Activated CD4-positive, CD25-positive, alpha-beta regulatory T cell treated with anti-CD3 and anti-CD28 coated beads, Interleukin-2, amount 50 U/mL, for 24 hours (primary cell): ENCODE measurements at regions not wholly inside any gene's neighbourhood (a gene's known extent, or its start where the extent isn't known, plus 50 kb on each side); places are given as distances from the start of the nearest gene placed in this dataset.
"Not testable (repeated sequence)": the region's sequence is repeated elsewhere in the genome, so short reads cannot be mapped to it uniquely, and the experiment has no call there.

Experiments used
- ATAC-seq, 2 donors: fragments of 150-1000 bp; cut with Tn5 transposase; one replicate each; pipeline ENCODE4 v1.10.0; 2021; ENCODE audit warnings: mild to moderate bottlenecking in 1 of 2, moderate library complexity in 1 of 2

DNA sequence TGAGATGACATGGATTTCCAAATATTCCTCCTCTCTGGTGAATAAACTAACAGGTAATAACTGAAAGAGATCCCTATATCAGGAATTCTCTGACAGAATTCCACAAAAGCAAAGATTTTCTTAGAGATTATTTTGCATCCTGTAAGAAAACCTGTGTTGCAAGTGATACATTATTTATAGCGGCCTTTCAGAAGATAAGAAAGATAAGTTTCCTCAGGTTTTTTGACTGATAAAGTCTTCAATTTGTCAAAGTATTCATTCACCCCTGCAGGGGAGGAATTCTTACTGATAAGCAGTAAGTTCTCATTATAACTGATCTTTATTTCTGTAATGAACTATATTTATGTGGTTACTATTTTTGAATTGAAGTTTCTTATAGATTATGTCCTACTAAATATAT, 554.0 kb downstream of the ARL4A start:
- no peak for ATAC-seq

DNA sequence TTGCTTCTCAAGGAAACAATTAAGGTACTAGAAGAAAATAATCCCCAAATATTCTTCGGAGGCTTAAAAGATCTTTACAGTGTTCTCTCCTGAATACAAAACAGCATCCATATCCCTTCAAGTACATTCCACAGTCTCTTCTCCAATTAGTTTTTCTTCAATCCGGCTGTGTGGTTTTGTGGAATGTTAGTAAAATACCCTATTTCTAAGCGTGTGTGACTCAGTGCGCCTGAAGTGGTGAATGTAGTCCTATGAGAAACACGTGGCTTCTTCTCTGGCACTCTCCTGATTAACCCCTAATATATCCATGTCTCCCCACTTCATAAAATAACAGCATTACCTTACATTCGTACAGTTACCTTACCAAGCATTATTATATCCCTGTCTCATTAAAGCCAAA, 570.2 kb downstream of the ARL4A start:
- ATAC-seq, result no peak

DNA sequence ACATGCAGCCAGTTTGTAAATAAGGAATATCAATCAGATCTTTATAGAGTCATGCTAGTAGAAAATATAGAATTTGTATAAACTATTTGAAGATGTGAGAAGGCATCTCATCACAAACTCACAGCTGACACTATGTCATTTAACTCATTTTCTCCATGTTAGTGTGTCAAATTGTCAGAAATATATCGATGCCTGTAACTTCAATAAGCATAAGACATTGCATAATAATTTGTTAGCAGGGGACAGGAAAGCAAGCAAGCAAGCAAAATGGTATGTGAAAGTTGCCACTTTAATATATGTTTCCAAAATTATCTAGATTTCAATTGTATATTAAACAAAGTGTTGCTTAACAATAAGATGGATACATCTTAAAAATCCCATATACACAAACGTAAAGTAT, 571.0 kb downstream of the ARL4A start:
- ATAC-seq, result no peak

DNA sequence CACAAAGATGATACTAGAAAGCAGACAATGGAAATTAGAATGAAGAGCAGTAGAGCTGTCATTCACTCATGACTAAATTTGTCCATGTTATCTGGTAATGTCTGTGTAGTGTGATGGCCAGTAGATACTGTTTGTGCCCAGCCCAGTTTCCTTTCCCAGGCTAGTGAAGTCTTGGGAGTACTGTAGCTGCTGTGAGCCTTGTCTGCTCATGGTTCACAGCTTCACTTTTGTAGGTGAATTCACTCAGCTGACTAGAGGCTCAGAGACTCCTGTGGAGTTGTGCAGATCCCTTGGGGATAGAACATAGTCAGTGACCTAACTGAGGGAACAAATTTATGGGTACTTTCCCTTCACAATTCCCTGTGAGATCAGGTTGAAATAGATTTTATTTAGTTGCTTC, 572.5 kb downstream of the ARL4A start:
- no peak for ATAC-seq

DNA sequence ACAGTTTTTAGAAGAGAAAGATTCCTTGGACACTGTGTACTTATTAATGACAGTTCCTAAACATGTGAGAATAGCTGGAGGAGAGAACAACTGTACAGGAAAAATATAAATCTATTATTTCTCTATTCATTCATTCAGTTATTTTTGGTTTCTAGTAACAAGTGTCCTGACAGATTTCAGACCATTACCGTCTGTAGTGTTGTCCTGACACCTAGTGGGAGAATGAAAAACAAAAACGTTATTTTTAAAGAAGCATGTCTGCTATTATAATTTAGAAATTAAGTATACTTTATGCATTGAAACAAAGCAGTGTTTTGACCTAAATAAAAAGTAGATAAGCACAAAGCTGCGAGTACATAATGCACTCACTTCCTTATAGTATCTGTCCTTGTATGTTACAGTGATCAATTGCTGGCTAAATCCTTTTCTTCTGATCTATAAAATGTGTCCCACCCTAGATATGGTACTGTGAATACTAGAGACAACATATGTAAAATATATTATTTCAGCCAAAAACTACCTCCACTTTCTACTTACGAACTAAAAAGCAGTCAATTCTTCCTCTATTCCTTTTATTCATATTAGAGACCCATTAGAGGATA, 575.6 kb downstream of the ARL4A start:
- ATAC-seq, result no peak

DNA sequence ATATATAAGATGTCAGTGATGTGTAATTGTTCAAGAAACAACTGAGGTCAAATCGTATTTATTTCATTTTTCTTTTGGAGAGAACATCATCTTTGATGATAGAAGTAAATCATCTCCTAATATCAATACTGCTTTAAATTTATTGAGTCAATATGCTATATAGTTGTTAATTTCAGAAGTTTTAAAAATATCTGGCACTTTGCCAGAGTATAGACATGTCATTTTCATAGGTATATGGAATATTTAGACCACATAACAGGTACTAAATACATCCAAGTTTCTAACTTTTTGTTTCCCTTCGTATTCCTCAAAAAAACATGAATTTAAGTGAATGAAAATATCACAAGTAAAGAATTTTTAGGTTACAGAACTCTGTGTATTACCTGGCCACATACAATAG, 577.8 kb downstream of the ARL4A start:
- ATAC-seq, result no peak

DNA sequence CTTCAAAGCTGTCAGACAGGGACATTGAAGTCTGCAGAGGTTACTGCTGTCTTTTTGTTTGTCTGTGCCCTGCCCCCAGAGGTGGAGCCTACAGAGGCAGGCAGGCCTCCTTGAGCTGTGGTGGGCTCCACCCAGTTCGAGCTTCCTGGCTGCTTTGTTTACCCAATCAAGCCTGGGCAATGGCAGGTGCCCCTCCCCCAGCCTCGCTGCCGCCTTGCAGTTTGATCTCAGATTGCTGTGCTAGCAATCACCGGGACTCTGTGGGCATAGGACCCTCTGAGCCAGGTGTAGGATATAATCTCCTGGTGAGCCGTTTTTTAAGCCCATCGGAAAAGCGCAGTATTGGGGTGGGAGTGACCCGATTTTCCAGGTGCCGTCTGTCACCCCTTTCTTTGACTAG, 586.8 kb downstream of the ARL4A start:
- not testable (repeated sequence) for ATAC-seq

DNA sequence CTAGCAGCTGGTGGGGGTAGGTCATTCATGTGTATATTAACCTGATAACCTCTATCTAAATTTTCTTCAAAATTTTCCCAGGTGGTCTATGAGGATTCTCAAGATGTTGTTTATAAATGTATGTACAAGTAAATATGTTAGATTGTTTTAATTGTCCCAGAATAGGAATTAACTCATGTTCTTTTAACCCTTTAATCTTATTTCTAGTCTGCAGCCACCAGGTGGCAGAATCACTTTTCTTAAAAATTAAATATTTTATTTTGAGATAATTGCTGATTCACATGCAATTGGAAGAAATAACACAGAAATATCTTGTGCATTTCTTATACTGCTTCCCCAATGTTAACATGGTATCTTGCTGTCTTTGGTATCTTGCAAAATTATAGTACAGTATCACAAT, 589.5 kb downstream of the ARL4A start:
- no peak for ATAC-seq

DNA sequence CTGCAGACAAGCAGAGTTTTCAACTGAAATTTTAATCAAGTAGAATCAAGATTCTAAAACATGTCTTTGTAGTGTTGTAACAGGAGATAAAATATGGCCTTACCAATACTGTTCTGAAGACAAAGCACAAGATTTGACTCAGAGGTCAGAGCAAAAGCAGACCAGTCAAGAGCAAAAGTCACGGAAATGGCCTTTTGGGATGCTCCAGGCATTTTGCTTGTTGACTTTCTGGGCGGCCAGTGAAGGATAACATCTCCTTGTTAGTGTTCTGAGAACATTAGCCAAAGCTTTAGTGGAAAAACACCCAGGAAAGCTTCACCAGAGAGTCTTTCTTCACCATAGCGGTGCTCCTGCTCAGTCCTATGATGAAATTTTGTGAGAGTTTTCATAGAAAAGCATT, 590.6 kb downstream of the ARL4A start:
- ATAC-seq, result no peak

DNA sequence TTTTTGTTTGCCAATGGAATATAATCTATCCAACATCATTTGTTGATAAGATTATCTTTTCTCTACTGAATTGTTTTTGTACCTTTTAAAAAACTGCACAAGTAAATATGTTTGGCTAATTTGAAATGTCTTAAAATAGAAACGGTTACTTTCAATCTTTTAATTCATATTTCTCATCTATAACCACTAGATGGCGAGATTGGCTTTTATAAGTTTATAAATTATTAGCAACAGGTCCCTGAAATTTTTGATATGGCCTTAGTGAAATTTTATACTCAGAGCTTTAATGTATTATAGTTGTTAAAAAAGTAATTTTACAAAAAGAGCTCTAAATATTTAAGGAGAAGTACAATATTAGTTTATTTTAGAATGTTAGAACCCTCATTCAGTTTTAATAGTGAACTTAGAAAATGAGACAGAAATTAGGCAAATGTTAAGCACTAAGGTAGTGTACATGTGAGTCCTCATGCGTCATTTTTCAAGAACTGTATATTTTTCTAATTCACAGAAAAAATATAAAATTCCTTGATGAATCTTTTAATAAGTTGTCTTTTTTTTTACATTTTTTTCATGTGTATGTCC, 592.5 kb downstream of the ARL4A start:
- ATAC-seq, result no peak

DNA sequence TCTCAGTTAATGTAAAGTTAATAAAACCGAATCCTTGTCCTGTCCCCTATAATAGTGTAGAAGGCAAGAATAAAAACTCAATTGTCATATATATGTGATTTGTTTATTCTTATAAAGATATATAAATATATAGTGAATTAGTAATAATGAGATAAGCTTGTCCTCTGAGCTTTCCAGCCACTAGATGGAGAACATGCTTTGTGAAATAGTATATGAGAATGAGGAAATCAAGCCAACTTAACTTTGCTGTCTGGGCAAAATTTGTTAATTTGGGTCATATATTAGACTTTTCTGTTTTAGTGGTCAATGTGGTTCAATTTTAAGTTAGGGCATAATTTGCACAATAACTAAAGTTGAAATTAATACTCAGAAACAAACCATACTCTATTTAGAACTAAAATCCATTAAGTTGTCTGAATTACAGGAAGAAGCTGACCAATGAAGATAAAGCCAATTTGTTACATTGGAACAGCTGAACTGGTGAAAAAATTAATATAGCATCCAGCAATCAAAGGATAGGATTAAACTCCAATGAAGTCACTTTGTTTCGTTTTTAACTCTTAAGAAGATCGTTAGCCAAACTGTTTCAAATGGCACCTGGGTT, 595.0 kb downstream of the ARL4A start:
- no peak for ATAC-seq

DNA sequence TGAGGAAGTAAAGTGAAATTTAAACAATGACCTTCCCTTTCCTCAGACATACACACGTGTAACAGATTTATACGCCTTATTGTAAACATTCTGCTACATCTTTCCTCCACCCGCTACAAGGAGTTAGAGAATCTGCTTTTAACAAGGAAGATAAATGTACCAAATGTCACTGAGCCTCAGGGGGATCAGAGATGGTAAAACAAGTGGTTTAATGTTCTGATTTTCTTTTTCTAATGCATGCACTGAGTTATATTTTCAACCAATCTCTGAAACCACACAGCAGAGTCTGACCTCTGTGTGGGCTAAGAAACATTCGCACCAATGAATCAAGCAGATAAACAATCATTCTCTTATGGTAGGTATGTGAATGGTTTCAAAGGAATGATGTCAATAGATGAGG, 599.5 kb downstream of the ARL4A start:
- no peak for ATAC-seq

DNA sequence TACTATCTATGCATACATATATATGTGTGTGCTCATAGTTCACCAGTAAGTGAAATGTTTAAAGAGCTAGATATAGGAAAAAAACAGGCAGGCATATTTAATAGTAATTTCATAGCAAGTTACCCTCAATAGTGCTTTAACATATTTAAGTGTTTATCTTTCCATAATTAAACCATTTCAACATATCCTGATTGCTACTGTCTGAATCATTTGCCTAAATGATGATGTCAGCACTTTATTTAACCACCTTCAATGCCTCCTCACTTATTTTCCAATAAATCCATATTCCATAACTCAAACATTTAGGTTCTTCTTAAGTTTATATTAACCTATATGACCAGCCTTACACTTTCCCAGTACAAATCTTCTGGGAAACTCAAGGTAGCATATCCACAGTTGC, 601.1 kb downstream of the ARL4A start:
- ATAC-seq, result no peak

DNA sequence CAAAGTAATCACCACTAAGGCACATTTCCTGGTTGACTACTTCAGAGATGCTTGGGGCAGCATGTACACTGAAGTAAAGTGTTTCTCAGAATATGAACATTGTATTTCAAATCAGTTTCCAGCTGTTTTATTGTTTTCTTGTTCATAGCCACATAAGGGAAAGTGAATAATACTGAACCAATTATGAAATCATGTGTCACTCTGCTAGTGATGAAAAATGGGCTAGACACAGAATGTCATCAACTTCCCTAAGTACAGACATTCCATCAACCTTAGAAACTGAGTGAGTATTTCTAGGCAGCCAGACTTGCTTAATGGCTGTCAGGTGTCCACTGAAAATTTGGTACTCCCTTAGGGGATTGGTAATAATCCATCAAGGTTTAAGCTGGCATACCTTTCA, 603.5 kb downstream of the ARL4A start:
- ATAC-seq, result no peak

DNA sequence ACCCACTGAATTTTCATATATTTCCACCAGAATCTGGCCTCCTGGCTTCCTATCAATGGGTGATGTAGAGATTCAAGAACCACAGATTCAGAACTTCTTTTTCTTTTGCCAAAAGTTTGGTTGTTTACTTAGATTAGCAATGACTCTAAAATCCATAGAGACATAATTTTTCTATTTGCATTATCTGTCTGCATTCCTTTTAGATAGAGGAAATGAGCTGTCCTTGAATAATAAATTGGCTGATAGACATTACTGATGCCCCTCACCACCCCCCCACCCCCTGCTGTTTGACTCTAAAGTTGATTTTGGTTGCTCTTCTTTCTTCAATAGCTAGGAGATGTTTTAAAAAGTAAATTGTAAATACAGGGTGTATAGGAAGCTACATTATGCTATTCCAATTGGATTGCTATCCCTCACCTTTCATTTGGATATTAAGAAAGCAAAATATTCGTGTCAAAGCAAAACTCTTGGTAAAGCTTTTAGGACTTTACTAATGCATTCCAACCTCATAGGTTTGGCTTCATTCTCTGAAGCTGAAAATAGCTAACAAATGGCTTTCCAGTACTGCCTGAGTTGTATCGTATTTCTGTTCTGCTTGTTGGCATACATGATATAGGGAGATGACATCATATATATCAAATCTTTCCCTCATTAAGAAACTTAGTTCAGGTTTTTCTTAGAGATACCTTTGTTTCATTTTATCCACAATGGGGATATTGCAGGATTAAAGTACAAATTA, 606.0 kb downstream of the ARL4A start:
- ATAC-seq, result no peak

DNA sequence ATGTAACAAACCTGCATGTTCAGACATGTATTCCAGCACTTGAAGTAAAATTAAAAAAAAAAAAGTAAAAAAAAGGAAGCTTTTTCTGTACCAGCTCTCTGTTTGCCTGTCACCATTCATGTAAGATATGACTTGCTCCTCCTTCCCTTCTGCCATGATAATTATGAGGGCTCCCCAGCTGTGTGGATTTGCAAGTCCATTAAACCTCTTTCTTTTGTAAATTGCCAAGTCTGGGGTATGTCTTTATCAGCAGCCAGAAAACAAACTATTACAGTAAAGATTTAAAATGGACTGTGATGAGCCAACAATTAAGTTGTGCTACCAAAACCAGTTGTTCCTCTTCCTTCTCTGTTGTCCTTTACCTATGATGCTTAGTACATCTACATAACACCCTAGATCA, 619.6 kb downstream of the ARL4A start:
- no peak for ATAC-seq

DNA sequence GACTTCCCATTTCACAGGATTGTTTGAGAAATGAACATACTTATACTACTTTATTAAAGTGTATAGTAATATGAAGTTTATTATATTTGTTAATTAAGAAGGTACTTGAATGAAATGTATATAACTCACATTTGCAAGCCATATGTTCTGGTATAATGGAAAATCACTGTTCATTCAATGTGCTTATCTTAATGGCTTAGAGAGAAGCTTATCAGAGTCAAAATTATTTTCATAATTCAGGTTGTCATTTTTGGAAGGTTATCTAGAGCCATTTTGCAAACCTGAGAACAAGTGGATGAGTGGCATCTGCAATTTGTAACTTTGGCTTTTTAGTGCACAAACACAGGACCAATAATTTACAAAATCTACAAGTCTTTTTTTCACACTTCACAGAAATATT, 621.0 kb downstream of the ARL4A start:
- no peak for ATAC-seq

DNA sequence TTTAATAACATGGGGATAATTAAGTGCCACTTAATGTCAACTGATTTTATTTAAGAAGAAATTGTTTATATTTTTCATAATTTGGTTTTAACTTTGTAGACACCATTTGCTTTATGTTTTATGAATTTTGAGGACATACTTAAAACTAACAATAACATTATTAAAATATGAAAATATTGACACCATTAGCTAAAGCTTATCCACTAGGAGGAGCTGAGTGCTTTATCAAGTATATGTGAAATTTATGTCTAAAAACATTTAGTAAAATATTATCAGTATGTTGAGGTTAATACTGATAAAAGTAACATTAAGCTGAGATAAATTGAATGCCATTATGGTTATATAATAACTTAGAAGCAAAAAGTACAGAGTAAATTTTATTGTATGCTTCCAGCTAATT, 622.1 kb downstream of the ARL4A start:
- ATAC-seq, result no peak

DNA sequence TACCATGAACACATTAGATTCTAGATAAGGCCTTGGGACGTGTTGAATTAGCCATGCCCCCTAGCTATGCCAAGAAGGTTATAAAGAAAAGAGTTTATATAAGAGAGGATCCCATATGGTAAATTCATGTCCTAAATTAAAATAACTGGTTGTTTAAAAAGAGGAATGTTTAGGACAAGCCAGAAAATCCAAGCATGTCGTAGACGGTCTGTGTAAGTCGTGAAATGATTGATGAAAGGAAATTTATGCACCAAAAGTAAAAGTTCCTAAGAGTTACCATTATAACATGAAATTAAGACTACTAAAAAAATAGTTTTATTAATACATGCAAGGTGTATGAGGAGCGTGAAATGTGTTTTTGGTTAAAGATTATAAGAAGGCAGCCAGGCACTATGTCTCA, 624.9 kb downstream of the ARL4A start:
- no peak for ATAC-seq

DNA sequence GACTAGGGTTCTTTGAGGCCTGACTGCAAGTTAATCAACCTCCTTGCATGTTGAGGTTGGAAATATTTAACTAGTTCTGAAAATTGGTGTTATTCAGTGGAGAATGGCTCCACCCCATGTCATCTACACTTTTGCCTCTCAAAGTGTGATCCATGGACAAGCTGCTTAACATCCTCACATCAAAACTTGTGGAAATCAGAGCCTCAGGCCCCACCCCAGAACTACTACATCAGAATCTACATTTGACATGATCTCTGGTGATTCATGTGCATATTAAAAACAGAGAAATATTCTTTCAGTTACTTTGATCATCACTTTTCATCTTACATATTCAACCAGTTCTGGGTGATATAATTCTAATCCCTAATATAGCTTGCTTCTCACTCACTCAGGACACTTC, 632.9 kb downstream of the ARL4A start:
- no peak for ATAC-seq

DNA sequence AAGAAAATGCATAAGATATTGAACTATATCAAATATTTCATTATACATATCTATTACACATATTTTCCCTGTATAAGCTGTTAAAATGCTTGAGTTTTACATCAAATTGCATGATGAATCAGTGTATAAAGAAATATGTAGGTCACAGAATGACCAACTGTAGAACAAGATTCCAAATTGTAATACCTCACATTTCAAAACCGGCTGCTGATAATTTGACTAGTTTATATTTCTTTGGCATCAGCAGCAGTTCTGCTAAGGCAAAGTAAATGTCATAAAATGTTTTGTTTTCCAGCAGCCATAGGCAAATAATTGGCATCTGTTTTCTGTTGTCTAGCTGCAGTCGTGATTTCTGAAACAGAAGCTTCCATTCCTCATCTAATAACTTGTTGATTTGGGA, 633.9 kb downstream of the ARL4A start:
- no peak for ATAC-seq

DNA sequence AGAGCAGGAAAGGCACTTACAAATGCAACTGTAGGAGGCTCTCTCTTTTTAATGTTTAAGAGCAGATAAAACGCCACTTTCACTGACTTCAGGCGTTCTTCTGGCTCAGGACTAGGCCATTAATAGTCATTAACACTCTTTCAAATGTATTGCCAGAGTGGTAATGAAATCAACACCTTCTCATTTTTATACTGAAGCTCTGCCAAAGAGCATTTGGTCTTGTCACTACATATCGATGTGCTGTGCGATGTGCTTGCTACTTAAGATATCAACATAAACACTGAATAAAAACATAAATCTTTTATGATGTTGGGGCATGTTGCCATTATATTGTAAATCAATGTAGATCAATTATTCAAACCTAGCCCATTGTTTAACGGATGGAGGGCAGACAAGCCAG, 634.7 kb downstream of the ARL4A start:
- no peak for ATAC-seq

DNA sequence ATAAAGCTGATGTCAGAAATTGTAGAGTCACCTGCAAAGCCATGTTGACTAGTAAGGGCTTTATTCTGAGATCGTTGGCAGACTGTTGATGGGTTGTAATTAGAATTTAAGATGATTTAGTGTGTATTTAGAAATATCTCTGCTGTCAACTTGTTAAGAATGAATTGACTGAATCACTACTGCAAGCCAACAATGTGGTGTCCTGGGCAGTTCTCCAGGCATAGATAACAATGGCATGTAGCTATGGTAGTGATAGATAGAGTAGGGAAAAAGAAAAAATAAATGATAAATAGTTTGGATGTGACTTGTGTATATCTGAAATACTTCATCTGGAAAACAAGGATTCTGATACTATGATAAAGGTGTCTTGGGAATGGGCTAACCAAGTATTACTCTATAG, 640.2 kb downstream of the ARL4A start:
- ATAC-seq, result no peak

DNA sequence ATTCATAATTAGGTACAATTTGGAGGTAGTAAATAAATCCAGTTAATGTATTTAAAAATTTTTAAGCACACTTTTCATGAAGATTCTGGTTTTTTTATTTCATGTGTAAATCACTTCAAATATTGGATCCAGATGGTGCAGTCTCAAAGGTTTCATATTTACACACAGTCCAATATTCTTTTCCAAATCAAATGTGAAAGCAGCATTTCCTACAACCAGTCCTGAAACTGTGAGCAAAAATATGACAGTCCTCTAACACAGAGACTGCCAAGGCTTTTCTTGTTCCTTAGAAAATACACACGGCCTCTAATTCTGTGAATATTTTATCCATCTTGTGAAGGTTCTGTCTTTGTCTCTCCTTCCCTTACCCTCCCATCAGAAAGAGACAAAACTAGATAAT, 645.9 kb downstream of the ARL4A start:
- no peak for ATAC-seq
